Suppressor macrophage treated with lipopolysaccharide for 1 hour (primary cell): ENCODE measurements at regions not wholly inside any gene's neighbourhood (a gene's known extent, or its start where the extent isn't known, plus 50 kb on each side); places are given as distances from the start of the nearest gene placed in this dataset.
"Not testable (repeated sequence)": the region's sequence is repeated elsewhere in the genome, so short reads cannot be mapped to it uniquely, and the experiment has no call there.

Experiments
- DNase-seq, 3 donors: peaks; one replicate each; pipeline ENCODE4 v3.0.0-alpha.2; 2020 to 2022

DNA sequence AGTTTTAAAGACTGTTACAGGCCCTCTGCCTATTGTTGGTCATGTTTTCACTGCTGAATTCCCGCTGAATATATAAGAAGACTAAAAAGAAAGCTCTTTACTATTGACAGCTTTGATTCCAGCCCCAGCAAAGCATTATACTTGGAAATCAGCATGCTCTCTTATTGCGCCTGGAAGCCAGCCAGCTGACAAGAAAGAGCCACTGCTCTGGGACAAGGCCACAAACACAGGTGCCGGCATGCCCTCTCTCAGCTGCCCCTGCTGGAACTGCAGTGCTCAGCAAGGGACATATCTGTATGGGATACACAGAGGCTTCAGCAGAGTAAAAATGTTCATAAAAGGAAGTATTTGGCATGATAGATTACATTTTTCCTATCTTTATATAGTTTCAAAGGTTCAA lies 523.9 kb downstream of the ADRA2A start:
- DNase-seq: no peak

DNA sequence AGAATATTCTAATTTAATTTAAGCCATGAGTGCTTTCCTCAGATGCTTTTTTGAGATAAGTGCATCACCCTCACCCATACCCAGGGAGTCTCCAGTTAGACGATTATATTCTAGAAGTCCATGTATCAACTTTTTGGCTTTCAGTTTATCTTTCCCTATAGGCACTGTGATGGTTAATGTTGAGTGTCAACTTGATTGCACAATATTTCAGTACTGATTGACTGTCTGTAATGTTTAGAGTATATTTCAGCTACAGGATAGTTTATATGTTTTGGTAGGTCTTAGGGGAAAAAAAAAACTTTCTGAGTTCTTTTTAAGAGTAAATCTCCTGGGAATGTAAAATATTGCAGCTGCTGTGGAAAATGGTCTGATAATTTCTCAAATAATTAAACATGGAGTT lies 535.4 kb downstream of the ADRA2A start:
- no peak for DNase-seq

DNA sequence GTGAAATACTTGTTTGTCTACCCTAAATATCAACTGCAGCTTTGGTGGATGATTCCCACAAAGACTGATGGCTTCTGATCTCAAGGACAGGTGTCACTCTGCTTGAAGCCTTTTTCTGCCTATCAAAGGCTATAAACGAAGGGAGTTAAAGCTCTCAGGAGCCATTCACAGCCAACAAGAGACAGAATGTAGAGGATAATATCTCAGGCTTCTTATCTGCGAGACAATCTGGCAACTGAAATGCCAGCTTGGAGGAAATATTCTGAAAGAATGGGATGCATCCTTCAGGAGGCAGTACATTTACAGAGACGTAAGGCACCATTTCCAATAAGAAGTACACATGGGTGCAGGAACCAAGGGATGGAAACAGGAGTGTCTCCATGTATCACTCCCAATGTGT lies 549.4 kb downstream of the GPAM start:
- no peak for DNase-seq

DNA sequence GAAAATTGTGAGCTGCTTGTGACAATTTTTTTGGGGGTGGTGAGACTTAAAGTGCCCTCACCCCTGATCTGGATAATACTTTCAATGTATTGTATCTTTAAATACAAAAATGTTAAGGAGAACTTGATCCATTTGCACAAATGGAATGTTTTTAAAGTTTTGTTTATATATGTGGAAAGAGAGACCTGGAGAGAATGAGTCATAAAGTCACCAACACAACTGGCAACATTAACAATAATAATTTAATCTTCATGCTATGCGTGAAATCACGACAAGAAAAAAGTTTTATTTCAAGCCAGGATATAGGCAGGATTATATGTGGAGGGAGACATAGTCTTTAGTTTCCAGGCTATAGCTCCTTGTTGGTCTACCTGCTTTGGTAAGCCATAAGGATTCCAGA lies 537.5 kb downstream of the GPAM start:
- no peak for DNase-seq

DNA sequence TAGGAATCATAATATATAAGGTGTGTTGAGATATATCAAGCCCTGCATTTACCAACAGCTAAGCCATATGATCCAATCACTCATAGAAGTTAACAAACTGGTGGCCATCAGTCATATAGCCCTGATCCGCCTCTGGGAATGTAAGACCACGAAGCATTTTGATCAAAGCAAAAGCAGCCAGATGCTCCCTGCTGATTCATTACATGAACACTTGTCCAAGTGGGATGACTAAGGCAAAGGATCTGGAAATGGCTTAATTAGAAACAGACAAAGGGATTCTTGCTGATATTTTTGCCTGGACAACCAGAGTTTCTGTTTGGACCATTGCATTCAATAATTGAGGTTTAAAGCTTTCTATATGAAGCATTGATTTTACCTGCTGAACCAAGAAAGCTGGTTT lies 535.5 kb downstream of the GPAM start:
- no peak for DNase-seq

DNA sequence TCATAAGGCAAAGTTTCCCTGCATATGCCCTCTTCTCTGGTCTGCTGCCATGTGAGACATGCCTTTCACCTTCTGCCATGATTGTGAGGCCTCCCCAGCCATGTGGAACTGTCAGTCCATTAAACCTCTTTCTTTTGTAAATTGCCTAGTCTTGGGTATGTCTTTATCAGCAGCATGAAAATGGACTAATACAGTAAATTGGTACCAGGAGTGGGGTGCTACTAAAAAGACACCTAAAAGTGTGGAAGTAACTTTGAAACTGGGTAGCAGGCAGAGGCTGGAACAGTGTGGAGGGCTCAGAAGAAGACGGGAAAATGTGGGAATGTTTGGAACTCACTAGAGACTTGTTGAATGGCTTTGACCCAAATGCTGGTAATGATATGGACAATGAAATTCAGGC lies 534.5 kb downstream of the GPAM start:
- not testable (repeated sequence) for DNase-seq

DNA sequence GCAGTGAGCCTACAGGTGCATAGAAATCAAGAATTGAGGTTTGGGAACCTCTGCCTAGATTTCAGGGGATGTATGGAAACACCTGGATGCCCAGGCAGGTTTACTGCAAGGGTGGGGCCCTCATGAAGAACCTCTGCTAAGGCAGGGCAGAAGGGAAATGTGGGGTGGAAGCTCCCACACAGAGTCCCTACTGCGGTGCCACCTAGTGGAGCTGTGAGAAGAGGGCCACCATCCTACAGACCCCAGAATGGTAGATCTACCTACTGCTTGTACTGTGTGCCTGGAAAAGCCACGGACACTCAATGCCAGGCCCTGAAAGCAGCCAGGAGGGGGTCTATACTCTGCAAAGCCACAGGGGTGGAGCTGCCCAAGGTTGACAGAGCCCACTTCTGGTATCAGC lies 533.5 kb downstream of the GPAM start:
- DNase-seq: no peak

DNA sequence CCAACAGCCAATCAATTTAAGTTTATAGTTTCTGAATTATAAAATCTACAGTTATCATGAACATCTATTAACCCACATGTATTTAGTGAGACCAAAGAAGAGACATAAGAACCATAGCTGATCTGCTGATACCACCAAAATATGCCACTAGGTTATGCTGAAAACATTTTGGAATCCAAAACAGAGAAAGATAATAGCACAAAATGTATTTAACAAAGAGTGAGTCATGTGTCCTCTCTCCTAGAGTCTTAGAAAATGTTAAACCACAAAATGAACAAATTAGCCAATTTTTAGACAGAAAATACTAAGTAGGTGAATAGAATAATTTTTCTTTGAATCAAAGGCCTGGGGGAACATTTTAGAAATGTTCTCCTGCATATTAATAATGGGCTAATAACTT lies 527.5 kb downstream of the GPAM start:
- DNase-seq: no peak

DNA sequence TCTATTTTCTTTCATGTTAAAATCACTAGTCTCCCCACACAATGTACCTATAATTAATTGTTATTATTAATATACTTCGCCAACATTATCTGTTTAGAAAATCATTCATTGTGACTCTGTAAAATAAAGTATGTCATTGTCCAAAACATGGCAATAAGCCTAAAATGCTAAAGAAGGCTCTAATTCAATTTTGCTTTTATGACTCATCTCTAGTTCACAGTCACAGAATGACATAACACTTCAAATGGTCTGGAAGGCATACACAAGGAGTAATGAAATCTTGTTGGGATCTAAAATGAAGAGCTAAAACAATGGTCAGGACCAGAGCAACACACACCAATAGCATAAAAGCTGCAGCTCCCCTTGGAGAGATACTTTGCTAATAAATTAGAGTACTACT lies 505.8 kb downstream of the GPAM start:
- no peak for DNase-seq

DNA sequence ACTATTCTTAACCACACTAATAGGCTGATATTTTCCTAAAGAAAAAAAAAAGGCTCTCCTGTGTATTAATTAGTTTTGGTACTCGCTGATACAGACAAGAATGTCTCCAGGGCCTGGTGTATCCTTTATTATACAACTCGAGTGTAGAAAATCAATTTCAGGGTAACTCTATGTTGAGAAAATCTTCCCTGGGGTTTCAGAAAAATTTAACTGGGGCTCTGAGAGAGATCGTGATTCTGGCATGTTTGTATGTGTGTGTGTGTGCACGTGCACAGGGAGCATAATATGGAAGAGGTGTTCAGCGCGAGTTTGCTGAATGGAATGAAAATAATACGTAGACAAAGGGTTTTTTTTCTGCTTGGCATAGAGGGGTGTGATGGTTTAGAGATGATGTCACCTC lies 496.8 kb downstream of the GPAM start:
- no peak for DNase-seq

DNA sequence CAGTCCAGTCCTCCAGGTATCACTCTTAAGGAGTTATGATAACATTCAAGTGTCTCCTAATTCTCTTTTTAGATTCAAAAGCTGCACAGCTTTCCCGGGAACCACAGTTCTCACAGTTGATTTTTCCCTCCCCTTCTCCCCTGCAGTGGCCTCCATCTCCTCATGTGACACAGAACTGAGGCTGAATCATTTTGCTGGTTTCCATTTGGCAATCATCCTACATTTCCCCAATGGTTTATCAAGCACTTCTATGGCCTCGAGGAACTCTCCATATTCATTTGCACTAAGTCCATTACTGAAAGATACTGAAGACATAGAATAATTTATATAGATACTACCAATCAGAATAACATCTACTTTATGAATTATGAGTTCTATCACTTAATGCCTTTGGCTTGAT lies 484.9 kb downstream of the GPAM start:
- DNase-seq: no peak

DNA sequence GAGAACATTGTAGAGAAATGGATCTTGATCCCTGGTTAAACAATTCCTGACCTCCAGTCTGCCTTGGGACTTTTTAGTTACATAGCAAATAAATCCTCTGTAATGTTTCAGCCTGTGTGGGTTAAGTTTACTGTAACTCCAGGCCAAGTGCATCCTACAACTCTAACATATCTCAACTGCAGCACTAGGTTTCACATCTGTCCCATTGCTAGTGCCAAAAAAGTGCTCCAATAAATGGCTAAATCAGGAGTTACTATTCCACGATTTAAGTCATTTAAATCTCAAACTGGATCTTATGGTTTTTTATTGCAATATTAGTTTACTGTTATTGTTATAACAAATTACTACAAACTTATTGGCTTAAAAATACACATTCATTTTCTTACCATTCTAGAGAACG lies 479.6 kb downstream of the GPAM start:
- DNase-seq: no peak

DNA sequence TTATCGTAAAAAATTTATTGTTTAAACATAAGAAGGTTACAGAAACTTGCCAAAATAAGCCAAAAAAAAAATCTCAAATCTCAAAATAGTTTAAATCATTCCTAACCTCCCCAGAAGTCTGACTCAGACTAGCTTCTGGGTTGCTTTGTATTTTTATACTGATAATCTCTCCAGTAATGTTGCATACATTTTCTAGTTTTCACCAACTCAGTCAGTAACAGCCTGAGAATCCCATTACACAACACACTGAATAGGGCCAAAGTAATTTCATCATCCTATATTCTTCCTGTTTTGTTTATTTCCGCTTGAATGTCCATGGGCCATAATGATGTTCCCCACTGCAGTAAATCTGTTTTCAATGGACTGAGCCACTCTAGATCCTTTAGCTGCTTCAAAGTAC lies 478.5 kb downstream of the GPAM start:
- DNase-seq: no peak

DNA sequence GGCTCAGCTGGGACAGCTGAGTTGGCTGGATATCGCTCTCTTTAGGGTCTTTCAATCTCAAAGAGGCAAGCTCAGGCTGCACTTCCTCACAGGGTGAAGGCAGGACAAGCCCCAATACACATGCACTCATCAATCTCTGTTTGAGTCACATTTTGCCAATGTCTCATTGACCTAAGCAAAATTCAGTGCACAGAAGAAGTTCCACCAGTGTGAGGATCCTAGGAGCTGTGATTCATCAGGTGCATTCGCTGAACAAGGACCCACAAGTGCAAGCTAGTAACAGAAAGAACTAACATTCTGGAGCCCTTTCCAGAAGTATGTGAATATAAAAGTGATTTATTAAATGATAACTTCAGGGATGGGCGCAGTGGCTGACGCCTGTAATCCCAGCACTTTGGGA lies 477.2 kb downstream of the GPAM start:
- DNase-seq: no peak

DNA sequence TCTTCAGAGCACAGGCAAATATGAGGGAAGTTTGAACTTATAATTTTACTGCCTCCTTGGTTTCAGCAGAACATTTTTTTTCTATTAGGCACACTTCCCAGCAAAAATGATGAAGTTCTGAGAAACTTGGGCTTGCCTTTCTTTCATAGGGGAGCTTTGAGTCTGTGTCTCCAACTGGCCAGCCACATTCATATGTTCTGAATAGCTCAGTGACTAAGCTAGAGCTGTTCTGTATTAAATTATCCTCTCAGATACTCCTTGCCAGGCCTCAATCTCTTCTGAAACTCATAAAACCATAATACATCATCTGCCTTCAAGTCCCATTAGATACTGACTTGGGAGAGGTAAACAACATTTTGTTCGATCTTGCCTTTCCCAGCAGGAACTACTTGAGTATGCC lies 476.5 kb downstream of the GPAM start:
- no peak for DNase-seq

DNA sequence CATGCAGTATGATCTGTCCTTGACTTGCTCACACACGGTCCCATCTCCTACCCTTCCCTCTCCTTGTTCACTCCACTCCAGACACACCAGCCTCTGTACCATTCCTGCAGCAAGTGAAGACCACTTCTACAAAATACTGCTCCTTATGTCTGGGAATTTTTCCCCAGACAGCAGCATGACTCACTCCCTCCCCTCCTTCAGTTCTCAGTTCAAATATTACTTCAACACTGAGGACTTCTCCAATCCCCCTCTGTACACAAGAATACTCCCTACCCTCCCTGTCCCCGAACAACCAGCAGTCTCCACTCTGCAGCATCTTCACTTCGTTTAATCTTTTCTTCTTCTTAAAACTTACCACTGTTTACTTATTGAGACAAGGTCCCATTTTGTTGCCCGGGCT lies 474.0 kb downstream of the GPAM start:
- no peak for DNase-seq

DNA sequence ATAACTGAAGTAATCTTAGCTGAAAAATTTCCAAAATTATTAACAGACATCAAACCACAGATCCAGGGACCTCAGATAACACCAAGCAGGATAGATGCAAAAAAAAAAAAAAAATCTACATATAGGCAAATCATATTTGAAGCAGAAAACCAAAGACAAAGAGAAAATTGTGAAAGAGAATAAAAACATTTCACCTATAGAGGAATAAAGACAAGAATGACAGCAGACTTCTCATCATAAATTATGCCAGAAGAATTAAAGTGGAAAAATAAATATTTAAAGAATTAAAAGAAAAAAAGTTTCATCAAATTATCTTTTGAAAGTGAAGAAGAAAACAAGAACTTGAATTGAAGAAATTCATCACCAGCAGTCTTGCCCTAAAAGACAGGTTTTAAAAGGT lies 467.5 kb downstream of the GPAM start:
- DNase-seq: no peak

DNA sequence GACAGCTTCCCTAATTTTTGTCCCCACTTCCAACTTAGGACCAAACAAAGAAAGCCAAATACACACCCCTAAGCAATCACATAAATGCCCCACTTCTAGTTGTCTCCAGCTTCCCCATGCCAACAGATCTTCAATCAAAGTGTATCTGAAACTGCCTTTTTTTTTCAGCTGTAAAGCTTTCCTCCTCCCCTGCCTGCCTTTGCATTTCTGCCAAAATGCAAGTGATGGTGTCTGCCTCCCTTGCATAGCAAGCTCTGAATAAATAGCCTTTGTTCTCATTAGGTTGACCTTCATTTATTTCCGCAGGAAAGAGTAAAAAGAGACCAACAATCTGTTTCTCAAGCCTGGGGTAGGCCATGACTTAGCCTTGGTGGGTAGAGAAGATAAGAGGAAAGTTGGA lies 459.4 kb downstream of the GPAM start:
- DNase-seq: no peak

DNA sequence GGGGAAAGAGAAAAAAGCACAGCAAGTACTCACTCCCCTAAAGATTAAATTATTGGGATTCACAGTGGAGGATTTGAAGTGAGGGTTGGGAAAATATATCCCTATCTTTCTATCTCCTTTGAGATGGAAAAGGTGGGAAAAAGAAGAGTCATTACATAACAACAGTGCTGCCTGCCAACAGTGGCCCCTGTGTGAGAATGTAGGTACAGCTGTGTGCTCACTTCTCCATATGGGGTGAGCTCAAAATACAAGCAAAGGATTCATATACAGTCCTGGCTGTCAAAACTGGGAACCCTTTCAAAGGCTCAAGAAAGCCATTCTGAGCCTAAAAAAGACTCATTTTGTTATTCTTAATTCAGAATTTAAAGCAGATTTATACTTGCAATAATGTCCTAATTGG lies 458.5 kb downstream of the GPAM start:
- no peak for DNase-seq

DNA sequence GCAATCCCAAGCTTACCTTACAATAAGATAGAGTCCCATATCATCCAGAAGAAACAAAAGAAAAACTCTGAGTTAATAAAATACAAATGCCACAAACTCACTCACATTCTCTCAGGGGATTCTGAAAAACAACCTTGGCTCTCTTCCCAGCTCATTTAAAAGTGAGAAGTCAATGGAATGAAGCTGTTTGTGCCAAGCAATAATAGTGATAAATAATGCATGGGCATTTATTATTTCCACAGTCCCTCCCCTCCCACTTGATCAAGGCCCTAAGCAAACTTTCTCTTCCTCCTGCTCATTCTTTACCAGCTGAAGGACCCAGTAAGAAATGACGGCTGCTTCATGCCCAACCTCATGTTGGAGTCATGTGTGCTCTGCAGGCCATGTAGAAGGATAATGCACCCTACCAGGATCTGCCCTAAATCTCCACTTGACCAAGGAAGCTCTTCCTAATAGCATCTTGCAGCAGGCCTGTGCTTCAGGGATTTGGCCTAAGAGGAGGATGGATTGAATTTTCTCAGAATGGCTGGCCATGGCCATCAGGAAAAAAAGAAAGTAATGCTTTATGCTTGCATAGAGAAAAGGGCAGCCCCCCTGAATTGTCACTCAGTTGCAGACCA lies 451.3 kb downstream of the GPAM start:
- no peak for DNase-seq

DNA sequence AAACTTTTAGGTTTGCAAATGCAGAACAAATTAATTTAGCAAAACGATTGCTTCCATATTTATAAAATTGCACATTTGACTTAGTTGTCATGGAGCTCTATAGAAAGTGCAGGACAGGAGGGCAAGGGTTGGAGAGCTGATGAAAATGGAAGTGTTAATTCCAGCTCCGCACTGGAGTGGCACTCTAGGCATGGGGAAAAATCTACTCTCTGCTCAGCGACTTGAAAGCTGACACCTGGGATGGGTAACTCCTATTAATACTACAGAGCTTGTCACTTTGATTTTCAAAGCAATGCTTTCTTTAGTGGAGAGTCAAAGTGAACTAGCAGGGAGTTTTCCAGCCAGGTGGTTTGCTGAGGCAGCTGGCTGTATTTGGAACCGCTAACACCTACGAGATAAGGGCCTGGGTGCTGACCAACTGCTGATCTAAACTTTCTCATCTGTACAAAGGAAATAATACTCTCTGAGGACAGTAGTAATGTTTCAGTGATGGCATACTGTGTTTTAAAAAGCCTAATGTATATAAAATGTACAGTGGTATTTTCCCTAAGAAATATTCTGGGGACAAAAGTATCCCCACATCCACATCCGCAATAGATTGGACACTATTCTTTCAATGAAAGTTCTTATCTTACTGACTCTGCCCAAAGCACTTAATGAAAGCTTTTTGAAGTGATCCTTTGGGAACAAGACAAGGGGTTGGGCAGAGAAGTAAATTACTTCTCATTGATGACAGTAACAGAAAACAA lies 444.3 kb downstream of the GPAM start:
- DNase-seq: no peak

DNA sequence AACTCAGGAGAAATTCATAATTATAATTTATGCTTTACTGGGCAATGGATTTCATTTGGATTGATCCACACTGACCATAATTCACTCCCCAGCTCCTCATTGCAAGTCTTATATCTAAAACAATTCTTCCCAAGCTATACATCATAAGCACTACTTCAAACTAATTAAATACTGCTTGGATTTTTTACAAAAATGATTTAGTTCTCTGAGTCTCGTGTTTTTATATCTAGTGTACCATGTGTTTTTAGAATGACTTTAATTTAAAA lies 443.8 kb downstream of the GPAM start:
- no peak for DNase-seq

DNA sequence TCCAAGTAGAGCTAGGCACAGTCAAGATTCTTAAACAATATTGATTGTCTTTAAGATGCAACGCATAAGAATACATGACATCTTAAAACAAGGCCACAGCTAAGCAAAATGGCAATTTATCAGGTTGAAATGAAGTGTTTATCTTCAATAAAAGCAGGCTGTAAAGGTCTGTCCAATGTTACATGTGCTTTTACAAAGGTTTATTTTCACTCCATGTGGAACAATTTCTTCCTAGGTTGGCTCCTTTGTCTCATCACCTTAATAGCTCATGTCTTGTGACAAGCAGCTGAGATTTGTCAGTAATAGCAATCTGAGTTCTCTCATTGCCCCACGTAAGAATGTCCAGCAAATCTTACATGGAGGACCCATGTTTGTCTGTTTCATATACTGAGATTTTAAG lies 437.6 kb downstream of the GPAM start:
- no peak for DNase-seq

DNA sequence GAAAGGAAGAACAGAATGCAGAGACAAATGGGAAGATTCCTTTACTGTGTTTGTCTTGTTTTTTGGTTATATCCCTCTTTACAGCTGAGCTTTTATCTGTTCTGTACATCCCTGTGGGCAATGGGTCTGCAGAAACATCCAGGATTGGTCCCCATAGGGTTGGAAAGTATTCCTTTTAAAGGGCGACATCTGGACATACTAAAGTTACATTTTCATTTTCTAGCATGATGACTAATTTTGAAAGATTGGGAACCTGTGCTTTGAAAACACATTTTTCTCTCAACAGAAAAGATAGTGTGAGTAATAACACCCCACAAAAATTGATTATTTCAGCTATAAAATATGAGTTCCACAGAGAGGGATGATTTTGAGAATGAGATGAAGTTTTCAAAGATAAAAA lies 435.8 kb downstream of the GPAM start:
- DNase-seq: no peak

DNA sequence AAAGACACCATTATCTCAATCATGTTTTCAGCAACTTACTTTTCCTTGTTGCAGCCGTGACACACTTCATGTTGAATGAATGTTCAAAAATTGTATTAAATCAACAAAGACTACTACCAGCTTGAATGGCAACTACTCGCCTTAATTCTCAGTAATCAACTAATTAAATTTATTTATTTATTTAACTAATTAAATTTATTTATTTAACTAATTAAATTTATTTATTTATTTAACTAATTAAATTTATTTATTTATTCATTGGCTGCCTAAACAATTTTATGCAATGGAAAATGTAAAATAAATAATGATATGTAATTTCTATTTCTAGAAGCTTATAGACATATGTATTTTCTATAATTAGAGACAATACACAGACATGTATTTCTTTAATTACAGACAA lies 435.4 kb downstream of the GPAM start:
- DNase-seq: no peak
